Uterus (tissue), 3 donors: ENCODE measurements at regions not wholly inside any gene's neighbourhood (a gene's known extent, or its start where the extent isn't known, plus 50 kb on each side); places are given as distances from the start of the nearest gene placed in this dataset.
"Not testable (repeated sequence)": the region's sequence is repeated elsewhere in the genome, so short reads cannot be mapped to it uniquely, and the experiment has no call there.

Experiments used
- DNase-seq, 2 donors: peaks; one replicate each; pipeline ENCODE4 v3.0.0-alpha.2; 2019 to 2020
- H3K27ac ChIP-seq, 2 donors: fragments of 200-600 bp; sonication (generic); 1 replicate in 1 of 2; 2 replicates in 1 of 2; pipeline ENCODE4 v1.5.1; 2016 to 2018
- H3K27me3 ChIP-seq, 2 donors: fragments of 200-600 bp; sonication (generic); one replicate each; pipeline ENCODE4 v1.5.1; 2018 to 2019; ENCODE audit warnings: control low read depth in 1 of 2
- H3K36me3 ChIP-seq, 2 donors: fragments of 200-600 bp; sonication (generic); one replicate each; pipeline ENCODE4 v1.5.1; 2019; ENCODE audit warnings: control low read depth in 1 of 2
- H3K4me1 ChIP-seq, 2 donors: fragments of 200-600 bp; sonication (generic); one replicate each; pipeline ENCODE4 v1.5.1; 2018 to 2019; ENCODE audit warnings: control low read depth in 1 of 2
- H3K4me3 ChIP-seq, 2 donors: fragments of 200-600 bp; sonication (generic); 1 replicate in 1 of 2; 2 replicates in 1 of 2; pipeline ENCODE4 v1.5.1; 2018 to 2019; ENCODE audit warnings: mild to moderate bottlenecking in 1 of 2
- H3K9me3 ChIP-seq, 2 donors: fragments of 200-600 bp; sonication (generic); one replicate each; pipeline ENCODE4 v1.5.1; 2019; ENCODE audit warnings: control low read depth in 1 of 2
- CTCF ChIP-seq, 4 experiments: fragments of 200-600 bp in 2 of 4; fragments of 450-650 bp in 2 of 4; sonication (generic) in 2 of 4; IDR thresholded peaks; one replicate each; pipeline ENCODE4 v1.5.1; 2016 to 2019; ENCODE audit warnings: antibody characterized with exemption in 4 of 4, mild to moderate bottlenecking in 2 of 4, moderate library complexity in 1 of 4
- POLR2A ChIP-seq, 2 donors: fragments of 450-650 bp; IDR thresholded peaks; one replicate each; pipeline ENCODE4 v1.6.1; 2016; ENCODE audit warnings: antibody characterized with exemption in 2 of 2, mild to moderate bottlenecking in 1 of 2, moderate library complexity in 1 of 2
- intact Hi-C: fragments of 100-400 bp; cut with DNase I; formaldehyde crosslinking; loops from one replicate; pipeline ENCODE4 v1.15.1; 2023; ENCODE audit warnings: low total_unique reads
- donor health status: DM: yes; HTN: yes; CAD: no.

GRCh38 chr5:163108351-163108750 is 329.0 kb upstream of the CCNG1 start:
- no peaks in the 10 kb centered on the region for H3K36me3 ChIP-seq
- TF ChIP-seq CTCF (IDR thresholded peaks at IDR 0.05): no peak
- TF ChIP-seq POLR2A (IDR thresholded peaks at IDR 0.05): no peak
- H3K4me1 ChIP-seq: no peaks in the 10 kb centered on the region
- H3K27ac ChIP-seq: no peak overlapping the region
- no peaks in the 10 kb centered on the region for H3K27me3 ChIP-seq
- DNase-seq: no peak
- intact Hi-C loops: no loop called here
- H3K9me3 ChIP-seq: no peaks in the 10 kb centered on the region
- no peak overlapping the region for H3K4me3 ChIP-seq

GRCh38 chr5:163115011-163115410 is 322.4 kb upstream of the CCNG1 start:
- H3K4me1 ChIP-seq: no peaks in the 10 kb centered on the region

DNA sequence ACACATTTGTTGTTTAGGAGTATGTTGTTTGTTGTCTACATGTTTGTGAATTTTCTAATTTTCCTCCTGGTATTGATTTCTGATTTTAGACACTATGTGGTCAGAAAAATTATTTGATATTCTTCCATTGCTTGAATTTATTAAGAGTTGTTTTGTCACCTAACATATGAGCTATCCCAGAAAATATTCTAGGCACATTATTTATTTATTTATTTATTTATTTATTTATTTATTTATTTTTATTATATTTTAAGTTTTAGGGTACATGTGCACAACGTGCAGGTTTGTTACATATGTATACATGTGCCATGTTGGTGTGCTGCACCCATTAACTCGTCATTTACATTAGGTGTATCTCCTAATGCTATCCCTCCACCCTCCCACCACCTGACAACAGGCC is 320.8 kb upstream of the CCNG1 start:
- DNase-seq, intact Hi-C loops: not testable (repeated sequence)

More at GRCh38 chr5:163115011-163115410, 322.4 kb upstream of the CCNG1 start:
- H3K27ac ChIP-seq: no peak overlapping the region
- no peaks in the 10 kb centered on the region for H3K27me3 ChIP-seq
- H3K9me3 ChIP-seq: no peaks in the 10 kb centered on the region
- no peak overlapping the region for H3K4me3 ChIP-seq
- H3K36me3 ChIP-seq: no peaks in the 10 kb centered on the region
- no peak for TF ChIP-seq POLR2A (IDR thresholded peaks at IDR 0.05)
- TF ChIP-seq CTCF (IDR thresholded peaks at IDR 0.05): no peak
- DNase-seq: no peak
- intact Hi-C loops: no loop called here

GRCh38 chr5:163134061-163134460 is 303.3 kb upstream of the CCNG1 start:
- no peak overlapping the region for H3K27ac ChIP-seq
- H3K36me3 ChIP-seq: no peaks in the 10 kb centered on the region
- no peak for DNase-seq
- no peaks in the 10 kb centered on the region for H3K4me1 ChIP-seq
- no peaks in the 10 kb centered on the region for H3K27me3 ChIP-seq
- no peaks in the 10 kb centered on the region for H3K9me3 ChIP-seq
- intact Hi-C loops: no loop called here
- H3K4me3 ChIP-seq: no peak overlapping the region
- no peak for TF ChIP-seq POLR2A (IDR thresholded peaks at IDR 0.05)
- no peak for TF ChIP-seq CTCF (IDR thresholded peaks at IDR 0.05)

More for the DNA sequence above, 320.8 kb upstream of the CCNG1 start:
- not testable (repeated sequence) for H3K4me1 ChIP-seq, H3K27ac ChIP-seq, H3K36me3 ChIP-seq, H3K9me3 ChIP-seq, H3K27me3 ChIP-seq, H3K4me3 ChIP-seq

DNA sequence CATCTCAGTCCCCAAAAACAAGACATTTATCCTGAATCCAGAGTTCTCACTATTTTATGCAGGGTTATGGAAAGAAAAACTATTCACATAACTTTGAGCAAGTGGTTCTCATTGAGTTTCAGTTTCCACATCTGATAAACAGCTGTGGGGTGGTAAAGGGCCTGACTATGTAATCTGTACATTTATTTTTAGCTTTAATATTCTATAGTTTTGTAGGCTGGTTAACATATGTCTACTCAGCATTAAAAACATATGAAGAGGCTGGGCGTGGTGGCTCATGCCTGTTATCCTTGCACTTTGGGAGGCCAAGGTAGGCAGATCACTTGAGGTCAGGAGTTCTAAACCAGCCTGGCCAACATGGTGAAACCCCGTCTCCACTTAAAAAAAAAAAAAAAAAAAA is 301.5 kb upstream of the CCNG1 start:
- intact Hi-C loops: no loop called here
- no peak for DNase-seq
- Histone ChIP-seq H3K27ac (no peak overlapping the region), H3K27me3 (no peaks in the 10 kb centered on the region), H3K4me1 (no peaks in the 10 kb centered on the region), H3K9me3 (no peaks in the 10 kb centered on the region), H3K36me3 (no peaks in the 10 kb centered on the region), H3K4me3 (no peak overlapping the region)
- no peak for TF ChIP-seq CTCF (IDR thresholded peaks at IDR 0.05)
- TF ChIP-seq POLR2A (IDR thresholded peaks at IDR 0.05): no peak

- intact Hi-C loops: no loop called here
- DNase-seq: no peak
- H3K27ac ChIP-seq: no peak overlapping the region
- no peak overlapping the region for H3K4me3 ChIP-seq
- TF ChIP-seq CTCF (IDR thresholded peaks at IDR 0.05) (no peak), POLR2A (IDR thresholded peaks at IDR 0.05) (no peak)
- no peaks in the 10 kb centered on the region for H3K4me1 ChIP-seq
- H3K9me3 ChIP-seq: no peaks in the 10 kb centered on the region
- no peaks in the 10 kb centered on the region for H3K36me3 ChIP-seq
- H3K27me3 ChIP-seq: no peaks in the 10 kb centered on the region
Observed at GRCh38 chr5:163161512-163161911, 275.9 kb upstream of the CCNG1 start.
